ENCODE measurements at regions not wholly inside any gene's neighbourhood (a gene's known extent, or its start where the extent isn't known, plus 50 kb on each side); places are given as distances from the start of the nearest gene placed in this dataset.

- Histone ChIP-seq H3K4me3 (no peak overlapping the region), H3K27ac (no peak overlapping the region), H3K9me3 (peaks cover 13 to 16% of the 10 kb centered on the region in 2 donors), H3K36me3 (no peaks in the 10 kb centered on the region), H3K27me3 (no peaks in the 10 kb centered on the region), H3K4me1 (no peaks in the 10 kb centered on the region)
- intact Hi-C loops (cut with DNase I; ENCODE audit: low total_unique reads) = no loop called here
- DNase-seq (ENCODE audit: low spot score in 2 of 2) = no peak
- TF ChIP-seq POLR2AphosphoS5 (IDR thresholded peaks at IDR 0.05) = no peak
- TF ChIP-seq CTCF (IDR thresholded peaks at IDR 0.05) = no peak
- TF ChIP-seq POLR2A (IDR thresholded peaks at IDR 0.05) = no peak
These were observed 126.8 kb upstream of the DEPDC1 start for GRCh38 chr1:68623700-68624099.

- Histone ChIP-seq H3K4me3 (no peak overlapping the region), H3K4me1 (no peaks in the 10 kb centered on the region), H3K9me3 (peaks cover 13 to 16% of the 10 kb centered on the region in 2 donors), H3K36me3 (no peaks in the 10 kb centered on the region), H3K27ac (no peak overlapping the region), H3K27me3 (no peaks in the 10 kb centered on the region)
- DNase-seq (ENCODE audit: low spot score in 2 of 2) = no peak
- TF ChIP-seq POLR2AphosphoS5 (IDR thresholded peaks at IDR 0.05) (no peak), CTCF (IDR thresholded peaks at IDR 0.05) (no peak), POLR2A (IDR thresholded peaks at IDR 0.05) (no peak)
- intact Hi-C loops (cut with DNase I; ENCODE audit: low total_unique reads) = no loop called here
These were observed 127.4 kb upstream of the DEPDC1 start for GRCh38 chr1:68624233-68624632.

- no peak for DNase-seq (ENCODE audit: low spot score in 2 of 2)
- H3K4me3 ChIP-seq = no peak overlapping the region
- H3K9me3 ChIP-seq = peaks cover 5 to 6% of the 10 kb centered on the region in 2 donors
- TF ChIP-seq POLR2A (IDR thresholded peaks at IDR 0.05) (no peak), CTCF (IDR thresholded peaks at IDR 0.05) (no peak), POLR2AphosphoS5 (IDR thresholded peaks at IDR 0.05) (no peak)
- H3K36me3 ChIP-seq = no peaks in the 10 kb centered on the region
- intact Hi-C loops (cut with DNase I; ENCODE audit: low total_unique reads) = no loop called here
- H3K4me1 ChIP-seq = no peaks in the 10 kb centered on the region
- H3K27me3 ChIP-seq = no peaks in the 10 kb centered on the region
- H3K27ac ChIP-seq = no peak overlapping the region
These were observed 128.7 kb upstream of the DEPDC1 start for GRCh38 chr1:68625624-68626023.

GRCh38 chr1:68633141-68633919 lies 136.4 kb upstream of the DEPDC1 start:
- Histone ChIP-seq H3K27me3 (no peaks in the 10 kb centered on the region), H3K9me3 (no peaks in the 10 kb centered on the region), H3K36me3 (no peaks in the 10 kb centered on the region), H3K4me3 (no peak overlapping the region), H3K27ac (no peak overlapping the region), H3K4me1 (no peaks in the 10 kb centered on the region)
- intact Hi-C loops (cut with DNase I; ENCODE audit: low total_unique reads) = no loop called here
- TF ChIP-seq CTCF (IDR thresholded peaks at IDR 0.05) = no peak
- TF ChIP-seq POLR2A (IDR thresholded peaks at IDR 0.05) = no peak
- TF ChIP-seq POLR2AphosphoS5 (IDR thresholded peaks at IDR 0.05) = no peak
- DNase-seq (ENCODE audit: low spot score in 2 of 2) = no peak

GRCh38 chr1:68644504-68644903 lies 147.6 kb upstream of the DEPDC1 start:
- no peaks in the 10 kb centered on the region for H3K36me3 ChIP-seq
- TF ChIP-seq CTCF (IDR thresholded peaks at IDR 0.05) (no peak), POLR2AphosphoS5 (IDR thresholded peaks at IDR 0.05) (no peak), POLR2A (IDR thresholded peaks at IDR 0.05) (no peak)
- H3K4me3 ChIP-seq = no peak overlapping the region
- H3K4me1 ChIP-seq = no peaks in the 10 kb centered on the region
- intact Hi-C loops (cut with DNase I; ENCODE audit: low total_unique reads) = no loop called here
- H3K9me3 ChIP-seq = no peaks in the 10 kb centered on the region
- H3K27ac ChIP-seq = no peak overlapping the region
- no peak for DNase-seq (ENCODE audit: low spot score in 2 of 2)
- no peaks in the 10 kb centered on the region for H3K27me3 ChIP-seq

Data from breast epithelium (tissue), 4 donors.